ENCODE measurements at regions not wholly inside any gene's neighbourhood (a gene's known extent, or its start where the extent isn't known, plus 50 kb on each side); places are given as distances from the start of the nearest gene placed in this dataset.
A peak's percentile ranks its signal among the peaks of the same experiment; 100 is the strongest.

DNA sequence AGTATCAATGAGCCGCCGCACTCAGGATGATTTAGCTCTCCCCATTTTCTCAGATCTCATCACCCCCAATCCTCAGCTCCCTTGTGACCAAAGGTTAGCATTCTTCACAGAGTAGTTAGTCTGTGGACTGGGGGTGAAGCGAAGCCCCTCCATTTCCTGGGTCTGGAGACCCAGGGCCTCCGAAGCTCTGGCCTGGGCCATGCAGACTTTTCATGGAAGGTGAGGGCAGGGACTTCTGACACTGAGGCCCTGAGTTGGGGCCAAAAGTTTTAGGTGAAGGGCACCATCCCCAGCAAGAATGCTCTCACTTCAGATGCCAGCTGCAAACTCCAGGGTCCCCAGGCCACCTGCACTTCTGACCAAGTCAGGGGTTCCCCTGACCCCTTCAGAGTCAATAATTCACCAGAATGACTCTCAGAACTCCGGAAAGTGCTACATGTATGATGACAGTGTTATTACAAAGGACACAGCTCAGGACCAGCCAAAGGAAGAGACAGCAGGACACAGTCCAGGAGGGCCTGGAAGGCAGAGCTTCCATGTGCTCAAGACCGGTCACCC is 65.7 kb upstream of the DUSP22 start:
- intact Hi-C loops (cut with DNase I), result no loop called here
- Histone ChIP-seq H3K36me3 (no peaks in the 10 kb centered on the region), H3K4me1 (peaks cover 4 to 29% (median 19%) of the 10 kb centered on the region in 3 donors), H3K27ac (no peak overlapping the region), H3K4me3 (no peak overlapping the region), H3K9me3 (no peaks in the 10 kb centered on the region), H3K27me3 (peaks cover 0 to 11% (median 0%) of the 10 kb centered on the region in 4 donors)
- 97 to 100% methylated on average over 4 of the region's 6 CpGs for WGBS, 2 donors
- no peak for TF ChIP-seq POLR2A (IDR thresholded peaks at IDR 0.05)
- TF ChIP-seq, protein P1, sequence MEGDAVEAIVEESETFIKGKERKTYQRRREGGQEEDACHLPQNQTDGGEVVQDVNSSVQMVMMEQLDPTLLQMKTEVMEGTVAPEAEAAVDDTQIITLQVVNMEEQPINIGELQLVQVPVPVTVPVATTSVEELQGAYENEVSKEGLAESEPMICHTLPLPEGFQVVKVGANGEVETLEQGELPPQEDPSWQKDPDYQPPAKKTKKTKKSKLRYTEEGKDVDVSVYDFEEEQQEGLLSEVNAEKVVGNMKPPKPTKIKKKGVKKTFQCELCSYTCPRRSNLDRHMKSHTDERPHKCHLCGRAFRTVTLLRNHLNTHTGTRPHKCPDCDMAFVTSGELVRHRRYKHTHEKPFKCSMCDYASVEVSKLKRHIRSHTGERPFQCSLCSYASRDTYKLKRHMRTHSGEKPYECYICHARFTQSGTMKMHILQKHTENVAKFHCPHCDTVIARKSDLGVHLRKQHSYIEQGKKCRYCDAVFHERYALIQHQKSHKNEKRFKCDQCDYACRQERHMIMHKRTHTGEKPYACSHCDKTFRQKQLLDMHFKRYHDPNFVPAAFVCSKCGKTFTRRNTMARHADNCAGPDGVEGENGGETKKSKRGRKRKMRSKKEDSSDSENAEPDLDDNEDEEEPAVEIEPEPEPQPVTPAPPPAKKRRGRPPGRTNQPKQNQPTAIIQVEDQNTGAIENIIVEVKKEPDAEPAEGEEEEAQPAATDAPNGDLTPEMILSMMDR (IDR thresholded peaks at IDR 0.05), result no peak
- no peak for DNase-seq

DNA sequence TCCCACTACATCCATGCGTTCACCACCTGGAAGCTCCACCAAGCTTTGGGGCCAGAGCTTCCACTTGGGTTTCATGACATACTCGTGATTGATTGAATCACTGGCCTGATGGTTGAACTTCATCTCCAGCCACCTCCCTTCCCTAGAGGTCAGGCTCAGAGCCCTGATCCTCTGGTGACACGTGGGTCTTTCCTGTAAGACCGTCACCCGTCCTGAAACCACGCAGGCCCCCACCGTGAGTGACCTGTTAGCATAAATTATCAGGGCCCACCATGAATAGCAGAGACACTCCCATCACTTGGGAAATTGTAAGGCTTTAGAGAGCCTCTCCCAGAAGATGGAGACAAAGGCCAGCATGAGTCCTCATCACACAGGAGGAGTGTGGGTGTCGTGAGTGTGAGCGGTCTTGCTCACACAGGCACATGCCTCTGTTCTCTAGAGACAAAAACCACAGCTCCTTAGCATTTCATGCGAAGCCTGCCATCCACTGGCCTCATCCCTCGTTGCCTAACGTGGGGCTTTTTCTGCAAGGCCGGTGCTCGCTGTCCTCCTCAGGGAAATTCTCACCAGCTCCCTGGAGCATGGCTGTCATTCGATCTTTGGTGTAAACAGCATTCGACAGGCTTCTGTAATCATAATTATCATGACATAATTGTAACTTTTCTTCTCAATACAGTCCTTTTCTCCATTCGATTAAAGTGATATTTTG is 65.1 kb upstream of the DUSP22 start:
- peaks cover 4 to 29% (median 19%) of the 10 kb centered on the region in 3 donors for H3K4me1 ChIP-seq
- 79 to 92% methylated on average over 15 of the region's 17 CpGs for WGBS, 2 donors
- no peaks in the 10 kb centered on the region for H3K9me3 ChIP-seq
- no peak overlapping the region for H3K4me3 ChIP-seq
- peaks cover 0 to 5% (median 0%) of the 10 kb centered on the region in 4 donors for H3K27me3 ChIP-seq
- TF ChIP-seq, protein P1 (IDR thresholded peaks at IDR 0.05), result peak in 1 of 6 experiments; percentile 14
- TF ChIP-seq POLR2A (IDR thresholded peaks at IDR 0.05), result no peak
- intact Hi-C loops (cut with DNase I), result no loop called here
- H3K36me3 ChIP-seq, result no peaks in the 10 kb centered on the region
- no peak for DNase-seq
- no peak overlapping the region for H3K27ac ChIP-seq

DNA sequence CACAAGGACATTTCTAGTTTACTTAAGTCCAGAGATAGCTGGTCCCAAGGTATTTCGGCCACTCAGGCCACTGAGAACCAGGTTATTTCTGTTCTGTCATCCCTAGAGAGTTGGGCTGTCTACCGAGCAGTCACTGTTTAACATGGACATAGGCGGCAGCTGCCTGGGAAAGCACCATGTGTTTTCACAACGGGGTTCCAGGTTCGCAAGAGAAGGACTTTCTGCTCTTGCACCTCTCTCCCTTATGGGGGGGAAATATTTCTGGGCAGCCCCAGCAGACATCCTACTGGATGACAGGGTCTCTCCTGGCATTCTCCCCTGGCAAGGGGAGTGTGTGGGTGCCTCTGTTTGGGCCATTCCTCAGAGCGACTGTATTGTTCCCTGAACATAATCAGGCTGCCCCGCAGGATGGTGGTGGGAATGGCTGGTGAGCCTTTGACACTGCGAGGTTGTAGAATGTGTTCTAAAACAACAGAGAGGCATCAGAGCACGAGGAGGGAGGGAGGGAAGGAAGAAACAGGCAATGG is 64.4 kb upstream of the DUSP22 start:
- H3K4me3 ChIP-seq, result no peak overlapping the region
- H3K36me3 ChIP-seq, result no peaks in the 10 kb centered on the region
- peaks cover 0 to 5% (median 0%) of the 10 kb centered on the region in 4 donors for H3K27me3 ChIP-seq
- peaks cover 4 to 29% (median 19%) of the 10 kb centered on the region in 3 donors for H3K4me1 ChIP-seq
- H3K27ac ChIP-seq, result no peak overlapping the region
- H3K9me3 ChIP-seq, result no peaks in the 10 kb centered on the region
- no peak for DNase-seq
- 76 to 79% methylated on average over 6 to 8 of the region's 9 CpGs for WGBS, 2 donors
- intact Hi-C loops (cut with DNase I), result no loop called here
- TF ChIP-seq, protein P1 (IDR thresholded peaks at IDR 0.05), result no peak
- no peak for TF ChIP-seq POLR2A (IDR thresholded peaks at IDR 0.05)

DNA sequence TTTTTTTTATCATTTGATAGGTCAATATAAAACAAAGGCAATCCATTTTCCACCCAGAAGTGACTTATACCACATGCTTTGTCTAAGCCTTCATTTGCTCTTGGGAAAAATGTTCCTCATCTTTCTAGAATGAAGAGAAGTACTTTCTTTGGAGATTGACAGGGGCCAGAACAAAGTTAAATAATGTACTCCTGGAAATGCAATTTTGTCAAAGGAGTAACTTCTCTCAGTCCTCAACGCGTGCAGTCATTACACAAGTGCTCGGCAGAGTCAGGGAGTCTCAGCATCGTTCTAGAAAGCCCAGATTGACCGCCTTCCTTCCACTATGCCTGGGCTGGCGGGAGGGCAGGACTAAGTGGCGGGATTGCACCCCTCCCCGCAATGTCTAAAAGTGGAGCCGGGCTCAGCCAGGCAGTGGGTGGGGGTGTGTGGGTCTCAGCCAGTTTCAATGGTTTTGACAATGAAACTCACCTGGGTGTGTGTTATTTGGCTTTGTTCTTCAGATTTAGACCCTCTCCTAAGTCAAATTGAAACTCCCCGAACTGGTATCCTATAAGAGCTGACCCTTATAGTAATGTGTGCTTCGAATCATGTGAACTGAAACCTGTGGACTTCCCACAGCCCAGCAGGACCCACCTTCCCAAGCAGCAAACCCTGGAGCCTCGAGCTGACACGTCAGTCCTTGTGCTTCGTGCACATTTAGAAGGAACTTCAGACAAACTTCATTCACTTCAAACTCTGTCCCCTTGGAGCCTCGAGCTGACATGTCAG is 63.2 kb upstream of the DUSP22 start:
- no peak overlapping the region for H3K27ac ChIP-seq
- peaks cover 4 to 21% (median 18%) of the 10 kb centered on the region in 3 donors for H3K4me1 ChIP-seq
- H3K9me3 ChIP-seq, result no peaks in the 10 kb centered on the region
- no peak for TF ChIP-seq POLR2A (IDR thresholded peaks at IDR 0.05)
- TF ChIP-seq, protein P1 (IDR thresholded peaks at IDR 0.05), result no peak
- no peak for DNase-seq
- 76 to 82% methylated on average over 14 of the region's 15 CpGs for WGBS, 2 donors
- no peak overlapping the region for H3K4me3 ChIP-seq
- H3K27me3 ChIP-seq, result peaks cover 0 to 5% (median 0%) of the 10 kb centered on the region in 4 donors
- H3K36me3 ChIP-seq, result no peaks in the 10 kb centered on the region
- intact Hi-C loops (cut with DNase I), result no loop called here
